ENCODE measurements at regions not wholly inside any gene's neighbourhood (a gene's known extent, or its start where the extent isn't known, plus 50 kb on each side); places are given as distances from the start of the nearest gene placed in this dataset.

DNA sequence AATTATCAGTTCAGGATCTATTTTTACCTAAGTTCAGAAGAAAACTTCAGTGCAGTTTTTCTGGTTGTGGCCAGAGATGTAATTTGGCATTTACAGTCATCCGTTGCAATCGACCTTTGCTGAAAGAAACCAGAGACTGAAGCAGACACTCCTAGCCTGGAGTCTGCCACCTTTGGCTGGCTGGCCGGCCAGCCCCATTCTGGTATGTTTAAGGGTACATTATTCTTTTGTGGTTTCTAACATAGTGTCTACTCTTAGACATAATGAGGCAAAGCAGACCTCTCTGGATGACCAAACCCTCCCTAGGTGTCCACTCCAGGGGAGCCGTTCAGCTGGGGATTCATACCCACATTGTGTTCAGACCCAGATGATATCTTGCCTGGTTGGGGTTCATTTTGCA lies 275.9 kb upstream of the TPM1 start:
- Histone ChIP-seq H3K9me3 (ENCODE audit: severe bottlenecking) (no peaks in the 10 kb centered on the region), H3K36me3 (peaks cover 32% of the 10 kb centered on the region), H3K27me3 (ENCODE audit: insufficient read depth, low read depth, severe bottlenecking) (no peaks in the 10 kb centered on the region), H3K27ac (no peak overlapping the region), H3K4me3 (ENCODE audit: low read depth, low read length) (no peak overlapping the region)
- DNase-seq, result no peak
- no peak for TF ChIP-seq CTCF (IDR thresholded peaks at IDR 0.05; ENCODE audit: low read depth, low read length)

DNA sequence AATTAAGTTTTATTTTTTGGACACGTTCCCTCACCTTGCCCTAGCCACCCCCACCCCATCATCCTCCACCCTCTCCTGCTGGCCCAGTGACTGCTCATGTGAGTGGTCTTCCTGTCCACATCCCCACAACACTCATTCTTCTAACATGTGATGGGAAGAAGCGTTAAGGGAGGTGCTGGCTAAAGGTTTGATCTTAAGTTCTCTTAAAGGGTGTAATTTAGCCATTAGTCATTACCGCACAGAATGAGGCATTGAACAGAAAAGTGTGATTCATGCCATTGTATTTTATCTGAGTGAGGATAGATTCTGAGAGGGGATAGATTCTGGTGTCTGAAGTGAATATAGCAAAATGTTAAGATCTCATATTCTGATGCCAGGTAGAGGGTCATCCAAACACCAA lies 272.9 kb upstream of the TPM1 start:
- no peak for DNase-seq
- Histone ChIP-seq H3K27ac (no peak overlapping the region), H3K27me3 (ENCODE audit: insufficient read depth, low read depth, severe bottlenecking) (no peaks in the 10 kb centered on the region), H3K36me3 (peaks cover 35% of the 10 kb centered on the region), H3K4me3 (ENCODE audit: low read depth, low read length) (no peak overlapping the region), H3K9me3 (ENCODE audit: severe bottlenecking) (no peaks in the 10 kb centered on the region)
- TF ChIP-seq CTCF (IDR thresholded peaks at IDR 0.05; ENCODE audit: low read depth, low read length), result no peak

DNA sequence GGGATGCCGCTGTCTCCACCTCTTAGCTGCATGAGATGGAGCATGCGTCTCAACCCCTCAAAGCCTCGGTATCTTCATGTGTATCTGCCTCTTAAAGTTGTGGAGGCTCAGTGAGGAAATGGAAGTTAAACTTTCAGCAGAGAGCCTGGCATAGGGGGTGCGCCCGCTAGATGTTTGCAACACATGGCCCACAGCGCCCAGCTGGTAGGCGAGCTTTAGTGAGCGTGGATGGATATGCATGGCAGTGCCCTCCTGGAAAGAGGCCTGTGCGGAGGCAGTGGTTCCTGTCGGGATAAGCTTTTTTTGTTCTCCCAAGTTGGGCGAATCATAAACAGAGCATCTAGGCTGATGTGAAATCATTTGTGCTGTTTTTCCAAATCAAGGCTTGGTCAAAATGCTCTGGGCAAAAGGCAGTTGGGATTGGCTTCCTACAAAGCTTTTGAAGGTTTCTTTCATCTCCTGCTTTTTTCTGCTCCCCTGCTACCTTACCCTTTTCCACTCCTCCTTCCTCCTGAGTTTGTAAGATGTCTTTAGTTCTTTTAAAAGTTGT lies 272.4 kb upstream of the TPM1 start:
- Histone ChIP-seq H3K27ac (no peak overlapping the region), H3K9me3 (ENCODE audit: severe bottlenecking) (no peaks in the 10 kb centered on the region), H3K36me3 (peaks cover 35% of the 10 kb centered on the region), H3K27me3 (ENCODE audit: insufficient read depth, low read depth, severe bottlenecking) (no peaks in the 10 kb centered on the region), H3K4me3 (ENCODE audit: low read depth, low read length) (no peak overlapping the region)
- no peak for TF ChIP-seq CTCF (IDR thresholded peaks at IDR 0.05; ENCODE audit: low read depth, low read length)
- DNase-seq, result no peak

DNA sequence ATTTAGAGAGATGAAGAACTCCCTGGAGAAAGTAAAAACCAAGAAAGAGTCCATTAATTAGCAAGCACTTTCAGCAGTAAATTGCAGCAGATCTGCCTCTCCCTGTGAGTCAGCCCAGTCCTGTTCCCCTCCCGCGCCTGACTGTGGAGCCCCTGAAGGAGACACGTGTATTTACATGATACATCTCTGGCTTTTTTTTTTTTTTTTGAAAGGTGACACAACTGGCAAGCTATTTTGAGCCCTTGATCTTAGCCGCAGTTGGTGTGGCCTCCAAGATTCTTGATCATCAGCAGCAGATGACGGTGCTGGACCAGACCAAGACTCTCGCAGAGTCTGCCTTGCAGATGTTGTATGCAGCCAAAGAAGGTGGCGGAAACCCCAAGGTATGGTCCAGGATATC lies 271.8 kb upstream of the TPM1 start:
- peaks cover 32% of the 10 kb centered on the region for H3K36me3 ChIP-seq

DNA sequence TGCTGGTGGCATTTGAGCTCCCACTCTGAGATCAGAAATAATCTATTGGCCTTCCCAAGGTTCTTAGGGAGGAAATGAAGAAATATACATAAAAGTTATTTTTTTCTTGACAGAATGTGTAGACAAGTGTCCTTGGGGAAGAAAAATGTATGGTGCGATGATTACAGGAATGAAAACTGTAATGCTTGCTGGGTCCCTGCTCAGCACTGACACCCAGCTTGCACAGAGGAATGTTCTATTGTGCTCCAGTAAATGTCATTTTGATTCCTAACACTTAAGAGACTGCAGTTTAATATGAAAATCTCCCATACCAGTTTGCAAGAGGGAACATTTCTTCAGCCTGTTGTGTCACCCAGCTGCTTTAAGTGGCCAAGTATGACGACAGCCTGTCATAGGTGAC lies 271.3 kb upstream of the TPM1 start:
- H3K9me3 ChIP-seq (ENCODE audit: severe bottlenecking), result no peaks in the 10 kb centered on the region
- H3K27ac ChIP-seq, result no peak overlapping the region
- H3K4me3 ChIP-seq (ENCODE audit: low read depth, low read length), result no peak overlapping the region
- DNase-seq, result no peak
- no peaks in the 10 kb centered on the region for H3K27me3 ChIP-seq (ENCODE audit: insufficient read depth, low read depth, severe bottlenecking)
- peaks cover 31% of the 10 kb centered on the region for H3K36me3 ChIP-seq
- TF ChIP-seq CTCF (IDR thresholded peaks at IDR 0.05; ENCODE audit: low read depth, low read length), result no peak

More for the DNA sequence above, 271.8 kb upstream of the TPM1 start:
- TF ChIP-seq CTCF (IDR thresholded peaks at IDR 0.05; ENCODE audit: low read depth, low read length), result no peak
- Histone ChIP-seq H3K27ac (no peak overlapping the region), H3K27me3 (ENCODE audit: insufficient read depth, low read depth, severe bottlenecking) (no peaks in the 10 kb centered on the region), H3K9me3 (ENCODE audit: severe bottlenecking) (no peaks in the 10 kb centered on the region), H3K4me3 (ENCODE audit: low read depth, low read length) (no peak overlapping the region)
- no peak for DNase-seq

Measured in WERI-Rb-1 (cell line).